Endodermal cell (in vitro differentiated cells): ENCODE measurements at regions not wholly inside any gene's neighbourhood (a gene's known extent, or its start where the extent isn't known, plus 50 kb on each side); places are given as distances from the start of the nearest gene placed in this dataset.

Source experiments
- DNase-seq: peaks from one replicate; pipeline ENCODE4 v3.0.0-alpha.2; 2017
- H3K27ac ChIP-seq: 2 replicates; pipeline ENCODE4 v1.5.1; 2013; ENCODE audit warnings: mild to moderate bottlenecking, low read depth, low read length, moderate library complexity
- H3K27me3 ChIP-seq: 2 replicates; pipeline ENCODE4 v1.6.1; 2013; ENCODE audit warnings: mild to moderate bottlenecking, low read length, moderate library complexity; ENCODE audit not compliant: insufficient read depth, control insufficient read depth, poor library complexity, severe bottlenecking
- H3K36me3 ChIP-seq: 2 replicates; pipeline ENCODE4 v1.7.0; 2013; ENCODE audit warnings: mild to moderate bottlenecking, low read length, moderate library complexity; ENCODE audit not compliant: control insufficient read depth, insufficient read depth
- H3K4me1 ChIP-seq: one replicate; pipeline ENCODE4 v1.7.0; 2013; ENCODE audit warnings: low read length; ENCODE audit not compliant: control insufficient read depth, insufficient read depth
- H3K4me3 ChIP-seq: 2 replicates; pipeline ENCODE4 v1.5.1; 2013; ENCODE audit warnings: mild to moderate bottlenecking, low read length, moderate library complexity
- H3K9ac ChIP-seq: 2 replicates; pipeline ENCODE4 v1.6.1; 2013; ENCODE audit warnings: mild to moderate bottlenecking, low read length, moderate library complexity; ENCODE audit not compliant: poor library complexity, severe bottlenecking; ENCODE audit errors: extremely low read depth
- H3K9me3 ChIP-seq: 2 replicates; pipeline ENCODE4 v1.6.1; 2013; ENCODE audit warnings: mild to moderate bottlenecking, low read length, moderate library complexity; ENCODE audit not compliant: control insufficient read depth
- H3K27ac Mint-ChIP-seq: 2 replicates; pipeline ENCODE4 v1.8.0; 2020; ENCODE audit warnings: mixed read lengths
- H3K27me3 Mint-ChIP-seq: 2 replicates; pipeline ENCODE4 v1.8.0; 2021; ENCODE audit warnings: mild to moderate bottlenecking, mixed read lengths; ENCODE audit not compliant: insufficient read depth
- H3K36me3 Mint-ChIP-seq: 2 replicates; pipeline ENCODE4 v1.8.0; 2020; ENCODE audit warnings: low read depth, mixed read lengths
- H3K4me1 Mint-ChIP-seq: 2 replicates; pipeline ENCODE4 v1.8.0; 2020; ENCODE audit warnings: mixed read lengths
- H3K4me3 Mint-ChIP-seq: 2 replicates; pipeline ENCODE4 v1.8.0; 2020; ENCODE audit warnings: mild to moderate bottlenecking, moderate library complexity, mixed read lengths
- H3K9me3 Mint-ChIP-seq: 2 replicates; pipeline ENCODE4 v1.8.0; 2020; ENCODE audit warnings: mild to moderate bottlenecking, mixed read lengths
- CTCF ChIP-seq: fragments of 200-600 bp; sonication (generic); conservative IDR thresholded peaks from 2 replicates; pipeline ENCODE4 v1.5.0; 2021; ENCODE audit warnings: antibody characterized with exemption, mild to moderate bottlenecking
- WGBS, 2 experiments: methylation state at CpG; one replicate each; pipeline versions ENCODE4 v1.1.5 to v1.1.7; 2013; ENCODE audit warnings: missing lambda C conversion rate in 2 of 2, mixed read lengths in 1 of 2; ENCODE audit not compliant: insufficient coverage in 1 of 2, insufficient read length in 1 of 2; 5-methylcytosine and 5-hydroxymethylcytosine counted together

- Histone ChIP-seq H3K36me3 (no peaks in the 10 kb centered on the region), H3K4me1 (no peaks in the 10 kb centered on the region), H3K4me3 (no peak overlapping the region), H3K9me3 (no peaks in the 10 kb centered on the region), H3K9ac (no peak overlapping the region), H3K27me3 (no peaks in the 10 kb centered on the region), H3K27ac (no peak overlapping the region)
- 89 to 90% methylated on average over 6 to 13 of the region's 13 CpGs for WGBS, 2 experiments
- no peak for TF ChIP-seq CTCF
- no peaks in the 10 kb centered on the region for H3K36me3 Mint-ChIP-seq
- no peak overlapping the region for H3K27ac Mint-ChIP-seq
- peaks cover 2% of the 10 kb centered on the region for H3K27me3 Mint-ChIP-seq
- no peak overlapping the region for H3K4me3 Mint-ChIP-seq
- no peaks in the 10 kb centered on the region for H3K9me3 Mint-ChIP-seq
- H3K4me1 Mint-ChIP-seq: no peaks in the 10 kb centered on the region
- no peak for DNase-seq
Measured at GRCh38 chr13:31032528-31033113, 100.2 kb downstream of the TEX26 start.

DNA sequence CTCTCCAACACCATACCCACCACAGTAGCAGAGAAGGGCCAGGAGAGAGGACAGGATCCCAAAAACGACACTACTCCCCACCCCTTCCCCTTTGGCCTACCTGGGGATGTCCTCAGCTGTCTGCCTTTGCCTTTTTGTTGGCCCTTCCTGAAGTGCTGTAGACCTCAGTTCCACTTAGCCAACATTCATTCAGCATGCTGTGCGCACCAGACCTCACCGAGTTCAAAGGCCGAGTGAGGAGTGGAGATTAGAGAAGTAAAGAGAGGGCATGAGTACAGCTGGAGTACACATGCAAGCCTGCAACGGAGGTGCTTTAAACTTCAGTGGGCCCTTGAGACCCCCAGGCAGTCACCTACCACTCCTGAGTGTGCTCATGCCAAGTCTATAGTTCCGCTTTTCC lies 99.0 kb downstream of the TEX26 start:
- no peak for TF ChIP-seq CTCF
- no peak overlapping the region for H3K4me3 Mint-ChIP-seq
- Histone ChIP-seq H3K4me1 (no peaks in the 10 kb centered on the region), H3K27me3 (no peaks in the 10 kb centered on the region), H3K9me3 (no peaks in the 10 kb centered on the region), H3K27ac (no peak overlapping the region), H3K9ac (no peak overlapping the region), H3K4me3 (no peak overlapping the region), H3K36me3 (no peaks in the 10 kb centered on the region)
- peaks cover 2% of the 10 kb centered on the region for H3K27me3 Mint-ChIP-seq
- 87 to 89% methylated on average over 3 to 6 of the region's 6 CpGs for WGBS, 2 experiments
- DNase-seq: no peak
- no peaks in the 10 kb centered on the region for H3K4me1 Mint-ChIP-seq
- no peak overlapping the region for H3K27ac Mint-ChIP-seq
- H3K9me3 Mint-ChIP-seq: no peaks in the 10 kb centered on the region
- H3K36me3 Mint-ChIP-seq: no peaks in the 10 kb centered on the region

DNA sequence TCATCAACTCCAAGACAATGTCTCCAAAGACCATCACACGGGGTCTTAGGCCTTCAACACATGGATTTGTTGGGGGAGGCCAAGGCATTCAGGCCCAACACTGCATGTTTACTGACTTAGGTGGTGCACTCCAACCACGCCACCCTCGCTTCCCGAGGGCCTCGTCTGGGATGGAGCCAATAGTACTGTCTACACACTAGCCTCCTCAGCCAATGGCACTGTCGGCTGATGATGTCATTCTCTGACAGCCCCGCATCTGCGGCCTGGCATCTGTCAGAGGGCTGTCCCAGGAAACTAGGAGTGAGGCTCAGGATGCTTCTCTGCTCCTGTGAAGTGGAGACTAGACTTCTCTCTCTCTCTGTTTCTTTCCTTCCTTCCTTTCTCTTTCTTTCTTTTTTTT lies 96.6 kb downstream of the TEX26 start:
- H3K4me1 ChIP-seq: no peaks in the 10 kb centered on the region
- no peak overlapping the region for H3K4me3 ChIP-seq
- H3K9me3 ChIP-seq: no peaks in the 10 kb centered on the region
- no peak overlapping the region for H3K9ac ChIP-seq
- H3K4me1 Mint-ChIP-seq: no peaks in the 10 kb centered on the region
- H3K27me3 ChIP-seq: no peaks in the 10 kb centered on the region
- H3K27ac Mint-ChIP-seq: no peak overlapping the region
- no peaks in the 10 kb centered on the region for H3K9me3 Mint-ChIP-seq
- H3K4me3 Mint-ChIP-seq: no peak overlapping the region
- no peaks in the 10 kb centered on the region for H3K27me3 Mint-ChIP-seq
- WGBS, 2 experiments: 89 to 91% methylated on average over 7 to 8 of the region's 8 CpGs
- H3K36me3 ChIP-seq: no peaks in the 10 kb centered on the region
- TF ChIP-seq CTCF: no peak
- no peak overlapping the region for H3K27ac ChIP-seq
- no peak for DNase-seq
- H3K36me3 Mint-ChIP-seq: no peaks in the 10 kb centered on the region
